Sigmoid colon (tissue), 6 donors: ENCODE measurements at regions not wholly inside any gene's neighbourhood (a gene's known extent, or its start where the extent isn't known, plus 50 kb on each side); places are given as distances from the start of the nearest gene placed in this dataset.

Source experiments
- DNase-seq: peaks from one replicate; pipeline ENCODE4 v3.0.0-alpha.2; 2019
- H3K27ac ChIP-seq, 4 donors: fragments of 200-600 bp; sonication (generic); one replicate each; pipeline ENCODE4 v1.5.1; 2016 to 2019; ENCODE audit warnings: mild to moderate bottlenecking in 1 of 4
- H3K27me3 ChIP-seq, 3 donors: fragments of 200-600 bp; sonication (generic); one replicate each; pipeline ENCODE4 v1.5.1; 2019; ENCODE audit warnings: mild to moderate bottlenecking in 1 of 3
- H3K36me3 ChIP-seq, 4 donors: fragments of 200-600 bp; sonication (generic); one replicate each; pipeline ENCODE4 v1.5.1; 2016 to 2019
- H3K4me1 ChIP-seq, 4 donors: fragments of 200-600 bp; sonication (generic); one replicate each; pipeline ENCODE4 v1.5.1; 2017 to 2019
- H3K4me3 ChIP-seq, 4 donors: fragments of 200-600 bp; sonication (generic); one replicate each; pipeline ENCODE4 v1.5.1; 2017 to 2019; ENCODE audit warnings: mild to moderate bottlenecking in 2 of 4, moderate library complexity in 1 of 4
- H3K9me3 ChIP-seq, 4 donors: fragments of 200-600 bp in 3 of 4; sonication (generic) in 3 of 4; one replicate each; pipeline versions ENCODE4 v1.5.1 to v1.6.1; 2013 to 2019
- CTCF ChIP-seq, 4 experiments: fragments of 450-650 bp in 3 of 4; fragments of 200-600 bp in 1 of 4; IDR thresholded peaks; one replicate each; pipeline ENCODE4 v1.5.1; 2016 to 2019; ENCODE audit warnings: antibody characterized with exemption in 4 of 4, mild to moderate bottlenecking in 3 of 4, moderate library complexity in 2 of 4
- EP300 ChIP-seq, 4 donors: sonication (generic); formaldehyde crosslinking; IDR thresholded peaks; one replicate each; pipeline ENCODE4 v1.6.1; 2017; ENCODE audit warnings: antibody characterized with exemption in 4 of 4
- POLR2A ChIP-seq, 2 donors: fragments of 450-650 bp; IDR thresholded peaks; one replicate each; pipeline ENCODE4 v1.6.1; 2016; ENCODE audit warnings: antibody characterized with exemption in 2 of 2, mild to moderate bottlenecking in 2 of 2, moderate library complexity in 2 of 2
- POLR2AphosphoS5 ChIP-seq, 4 donors: sonication (generic); formaldehyde crosslinking; IDR thresholded peaks; one replicate each; pipeline ENCODE4 v1.6.1; 2017; ENCODE audit warnings: antibody characterized with exemption in 4 of 4
- WGBS, 2 donors: extraction: QIAGEN DNeasy Blood & Tissue Kit; methylation state at CpG; one replicate each; pipeline ENCODE4 v1.1.7; 2013; 5-methylcytosine and 5-hydroxymethylcytosine counted together
- intact Hi-C: fragments of 100-400 bp; cut with DNase I; formaldehyde crosslinking; loops from one replicate; pipeline ENCODE4 v1.15.1; 2023
- donor health status: healthy with polysubstance abuse.
- donor health status: healthy.

- Histone ChIP-seq H3K9me3 (peaks cover 0 to 2% (median 0%) of the 10 kb centered on the region in 4 donors), H3K27me3 (no peaks in the 10 kb centered on the region), H3K4me1 (no peaks in the 10 kb centered on the region), H3K27ac (no peak overlapping the region), H3K4me3 (no peak overlapping the region), H3K36me3 (no peaks in the 10 kb centered on the region)
- intact Hi-C loops = no loop called here
- 81 to 85% methylated on average over 1 of the region's 1 CpG for WGBS, 2 donors
- TF ChIP-seq POLR2A (IDR thresholded peaks at IDR 0.05) (no peak), POLR2AphosphoS5 (IDR thresholded peaks at IDR 0.05) (no peak), EP300 (IDR thresholded peaks at IDR 0.05) (no peak), CTCF (IDR thresholded peaks at IDR 0.05) (no peak)
- no peak for DNase-seq
Measured at GRCh38 chr2:103219398-103219797, 457.6 kb downstream of the TMEM182 start.

- no peak overlapping the region for H3K27ac ChIP-seq
- H3K36me3 ChIP-seq = no peaks in the 10 kb centered on the region
- H3K9me3 ChIP-seq = no peaks in the 10 kb centered on the region
- H3K27me3 ChIP-seq = no peaks in the 10 kb centered on the region
- intact Hi-C loops = no loop called here
- H3K4me1 ChIP-seq = no peaks in the 10 kb centered on the region
- no peak overlapping the region for H3K4me3 ChIP-seq
- DNase-seq = no peak
- no peak for TF ChIP-seq EP300 (IDR thresholded peaks at IDR 0.05)
- no peak for TF ChIP-seq CTCF (IDR thresholded peaks at IDR 0.05)
- no peak for TF ChIP-seq POLR2AphosphoS5 (IDR thresholded peaks at IDR 0.05)
- no peak for TF ChIP-seq POLR2A (IDR thresholded peaks at IDR 0.05)
Measured at GRCh38 chr2:103222969-103223368, 461.1 kb downstream of the TMEM182 start.

- no peak overlapping the region for H3K27ac ChIP-seq
- WGBS, 2 donors = 52 to 70% methylated on average over 1 of the region's 1 CpG
- intact Hi-C loops = no loop called here
- no peaks in the 10 kb centered on the region for H3K27me3 ChIP-seq
- H3K4me3 ChIP-seq = no peak overlapping the region
- H3K4me1 ChIP-seq = no peaks in the 10 kb centered on the region
- TF ChIP-seq EP300 (IDR thresholded peaks at IDR 0.05) (no peak), CTCF (IDR thresholded peaks at IDR 0.05) (no peak), POLR2AphosphoS5 (IDR thresholded peaks at IDR 0.05) (no peak), POLR2A (IDR thresholded peaks at IDR 0.05) (no peak)
- no peaks in the 10 kb centered on the region for H3K36me3 ChIP-seq
- DNase-seq = no peak
- no peaks in the 10 kb centered on the region for H3K9me3 ChIP-seq
Measured at GRCh38 chr2:103230796-103231195, 469.0 kb downstream of the TMEM182 start.

- Histone ChIP-seq H3K27ac (no peak overlapping the region), H3K9me3 (no peaks in the 10 kb centered on the region)
Measured at GRCh38 chr2:103232865-103233264, 471.0 kb downstream of the TMEM182 start.

More at GRCh38 chr2:103232865-103233264, 471.0 kb downstream of the TMEM182 start:
- Histone ChIP-seq H3K27me3 (no peaks in the 10 kb centered on the region), H3K4me1 (no peaks in the 10 kb centered on the region), H3K4me3 (no peak overlapping the region), H3K36me3 (no peaks in the 10 kb centered on the region)
- intact Hi-C loops = no loop called here
- WGBS, 2 donors = 91 to 94% methylated on average over 4 of the region's 4 CpGs
- TF ChIP-seq EP300 (IDR thresholded peaks at IDR 0.05) = no peak
- TF ChIP-seq POLR2A (IDR thresholded peaks at IDR 0.05) = no peak
- TF ChIP-seq CTCF (IDR thresholded peaks at IDR 0.05) = no peak
- TF ChIP-seq POLR2AphosphoS5 (IDR thresholded peaks at IDR 0.05) = no peak
- DNase-seq = no peak
